ENCODE measurements at regions not wholly inside any gene's neighbourhood (a gene's known extent, or its start where the extent isn't known, plus 50 kb on each side); places are given as distances from the start of the nearest gene placed in this dataset.
"Not testable (repeated sequence)": the region's sequence is repeated elsewhere in the genome, so short reads cannot be mapped to it uniquely, and the experiment has no call there.

GRCh38 chr13:108049211-108049610, 166.1 kb downstream of the LIG4 start:
- H3K4me1 Mint-ChIP-seq (ENCODE audit: low read depth): no peaks in the 10 kb centered on the region
- H3K4me3 Mint-ChIP-seq: no peak overlapping the region
- H3K27ac Mint-ChIP-seq: no peak overlapping the region
- DNase-seq: no peak
- no peaks in the 10 kb centered on the region for H3K27me3 Mint-ChIP-seq
- H3K9me3 Mint-ChIP-seq: no peaks in the 10 kb centered on the region
- no peaks in the 10 kb centered on the region for H3K36me3 Mint-ChIP-seq (ENCODE audit: low read depth)

- Mint-ChIP-seq H3K27me3 (no peaks in the 10 kb centered on the region), H3K9me3 (no peaks in the 10 kb centered on the region), H3K4me3 (no peak overlapping the region), H3K4me1 (ENCODE audit: low read depth) (no peaks in the 10 kb centered on the region), H3K36me3 (ENCODE audit: low read depth) (no peaks in the 10 kb centered on the region), H3K27ac (no peak overlapping the region)
- no peak for DNase-seq
These were observed 170.4 kb downstream of the LIG4 start for GRCh38 chr13:108044954-108045353.

GRCh38 chr13:108042866-108043265, 172.5 kb downstream of the LIG4 start:
- H3K27me3 Mint-ChIP-seq; H3K27ac Mint-ChIP-seq; H3K4me1 Mint-ChIP-seq (ENCODE audit: low read depth); H3K9me3 Mint-ChIP-seq; H3K4me3 Mint-ChIP-seq; DNase-seq; H3K36me3 Mint-ChIP-seq (ENCODE audit: low read depth): not testable (repeated sequence)

GRCh38 chr13:108037348-108037747, 178.0 kb downstream of the LIG4 start:
- Mint-ChIP-seq H3K27ac (no peak overlapping the region), H3K27me3 (no peaks in the 10 kb centered on the region), H3K4me3 (no peak overlapping the region), H3K9me3 (peaks cover 3% of the 10 kb centered on the region), H3K4me1 (ENCODE audit: low read depth) (no peaks in the 10 kb centered on the region), H3K36me3 (ENCODE audit: low read depth) (no peaks in the 10 kb centered on the region)
- no peak for DNase-seq

GRCh38 chr13:108036411-108036932, 178.9 kb downstream of the LIG4 start:
- H3K4me3 Mint-ChIP-seq: no peak overlapping the region
- no peaks in the 10 kb centered on the region for H3K4me1 Mint-ChIP-seq (ENCODE audit: low read depth)
- no peaks in the 10 kb centered on the region for H3K27me3 Mint-ChIP-seq
- DNase-seq: no peak
- H3K36me3 Mint-ChIP-seq (ENCODE audit: low read depth): no peaks in the 10 kb centered on the region
- no peak overlapping the region for H3K27ac Mint-ChIP-seq
- H3K9me3 Mint-ChIP-seq: peaks cover 3% of the 10 kb centered on the region

GRCh38 chr13:108034909-108035410, 180.4 kb downstream of the LIG4 start:
- no peaks in the 10 kb centered on the region for H3K36me3 Mint-ChIP-seq (ENCODE audit: low read depth)
- peaks cover 3% of the 10 kb centered on the region for H3K9me3 Mint-ChIP-seq
- H3K4me3 Mint-ChIP-seq: no peak overlapping the region
- H3K27ac Mint-ChIP-seq: no peak overlapping the region
- no peaks in the 10 kb centered on the region for H3K4me1 Mint-ChIP-seq (ENCODE audit: low read depth)
- H3K27me3 Mint-ChIP-seq: no peaks in the 10 kb centered on the region
- no peak for DNase-seq

DNA sequence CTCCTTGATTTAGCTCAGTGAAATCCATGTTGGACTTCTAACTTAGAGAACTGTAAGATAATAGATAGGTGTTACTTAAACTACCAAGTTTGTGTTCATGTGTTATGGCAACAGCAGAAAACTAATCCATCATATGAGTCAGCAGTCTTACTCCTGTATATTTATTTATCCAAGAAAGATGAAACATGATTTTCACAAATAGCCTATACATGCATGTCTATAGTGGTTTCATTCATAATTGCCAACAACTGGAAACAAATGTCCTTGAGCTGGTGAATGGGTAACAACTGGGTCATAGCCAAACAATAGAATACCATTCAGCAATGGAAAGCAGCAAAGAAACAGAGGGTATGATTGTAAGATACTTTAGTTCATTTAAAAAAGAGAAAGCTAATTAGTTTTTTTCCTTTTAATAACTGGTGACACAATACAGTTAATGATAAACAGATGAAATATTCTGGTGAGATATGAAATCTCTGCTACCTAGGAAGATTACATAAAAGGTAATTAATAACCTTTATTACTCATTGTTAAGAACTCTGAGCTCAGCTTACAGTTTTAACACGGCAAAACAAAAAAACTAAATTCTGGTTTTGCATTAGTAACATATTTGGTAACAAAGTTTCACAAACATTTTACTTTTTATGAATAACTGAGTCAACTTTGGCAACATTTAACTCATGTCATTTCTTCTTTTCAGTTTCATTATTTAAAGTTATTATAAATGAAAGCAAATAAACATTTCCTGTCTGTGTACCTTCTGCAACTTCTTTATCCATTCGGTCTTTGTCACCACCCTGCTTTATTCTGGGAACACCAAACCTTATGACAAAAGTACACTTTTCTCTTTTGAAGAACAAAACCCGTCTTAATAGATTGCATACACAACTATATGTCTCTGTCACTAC, 181.3 kb downstream of the LIG4 start:
- no peak for DNase-seq
- H3K27me3 Mint-ChIP-seq: no peaks in the 10 kb centered on the region
- H3K9me3 Mint-ChIP-seq: peaks cover 3% of the 10 kb centered on the region
- H3K36me3 Mint-ChIP-seq (ENCODE audit: low read depth): no peaks in the 10 kb centered on the region
- H3K4me1 Mint-ChIP-seq (ENCODE audit: low read depth): no peaks in the 10 kb centered on the region
- no peak overlapping the region for H3K27ac Mint-ChIP-seq
- no peak overlapping the region for H3K4me3 Mint-ChIP-seq

DNA sequence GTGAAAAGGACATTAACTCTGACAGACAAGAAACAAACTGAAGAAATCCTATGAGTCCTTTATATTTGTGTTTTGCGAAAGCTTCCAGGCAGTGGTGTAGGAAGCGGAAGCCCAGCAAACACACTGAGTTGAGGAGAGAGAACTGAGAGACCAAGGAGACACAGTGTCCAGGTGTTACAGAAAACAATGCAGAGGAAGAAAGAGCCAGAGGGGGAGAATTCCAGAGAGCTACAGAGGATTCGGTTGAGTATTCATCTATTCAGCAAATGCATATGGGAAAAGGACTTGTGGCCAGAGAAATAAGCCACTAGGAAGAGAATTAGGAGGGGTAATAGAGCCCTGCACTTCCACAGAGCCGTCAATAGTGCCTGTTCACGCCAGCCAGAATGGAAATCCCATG, 183.5 kb downstream of the LIG4 start:
- no peaks in the 10 kb centered on the region for H3K4me1 Mint-ChIP-seq (ENCODE audit: low read depth)
- no peaks in the 10 kb centered on the region for H3K36me3 Mint-ChIP-seq (ENCODE audit: low read depth)
- no peak overlapping the region for H3K27ac Mint-ChIP-seq
- peaks cover 3% of the 10 kb centered on the region for H3K9me3 Mint-ChIP-seq
- no peak for DNase-seq
- no peak overlapping the region for H3K4me3 Mint-ChIP-seq
- H3K27me3 Mint-ChIP-seq: no peaks in the 10 kb centered on the region

DNA sequence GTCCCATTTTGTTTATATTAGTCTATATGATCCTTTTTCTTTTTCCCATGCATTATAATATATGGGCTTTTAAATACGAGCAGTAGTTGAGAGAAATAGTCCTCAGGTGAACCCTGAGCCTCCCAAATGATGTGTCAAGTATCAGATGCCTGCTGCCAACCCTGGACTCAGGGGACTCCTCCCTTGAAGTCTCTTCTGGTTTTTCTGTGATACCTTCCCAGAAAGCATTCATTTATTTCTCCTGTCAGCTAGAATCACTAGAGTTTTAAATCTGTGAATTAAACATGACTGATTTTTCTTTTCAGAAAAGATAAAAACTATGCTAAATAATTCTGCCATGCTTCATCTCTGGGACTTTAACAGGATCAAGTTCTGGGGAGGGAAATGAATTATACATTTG, 184.6 kb downstream of the LIG4 start:
- H3K27ac Mint-ChIP-seq: no peak overlapping the region
- H3K36me3 Mint-ChIP-seq (ENCODE audit: low read depth): no peaks in the 10 kb centered on the region
- H3K27me3 Mint-ChIP-seq: no peaks in the 10 kb centered on the region
- no peaks in the 10 kb centered on the region for H3K4me1 Mint-ChIP-seq (ENCODE audit: low read depth)
- no peak overlapping the region for H3K4me3 Mint-ChIP-seq
- no peak for DNase-seq
- H3K9me3 Mint-ChIP-seq: peaks cover 3% of the 10 kb centered on the region

GRCh38 chr13:108026680-108027410, 188.5 kb downstream of the LIG4 start:
- H3K36me3 Mint-ChIP-seq (ENCODE audit: low read depth): no peaks in the 10 kb centered on the region
- H3K27me3 Mint-ChIP-seq: no peaks in the 10 kb centered on the region
- no peak overlapping the region for H3K27ac Mint-ChIP-seq
- no peak overlapping the region for H3K4me3 Mint-ChIP-seq
- no peaks in the 10 kb centered on the region for H3K9me3 Mint-ChIP-seq
- no peak for DNase-seq
- H3K4me1 Mint-ChIP-seq (ENCODE audit: low read depth): no peaks in the 10 kb centered on the region

DNA sequence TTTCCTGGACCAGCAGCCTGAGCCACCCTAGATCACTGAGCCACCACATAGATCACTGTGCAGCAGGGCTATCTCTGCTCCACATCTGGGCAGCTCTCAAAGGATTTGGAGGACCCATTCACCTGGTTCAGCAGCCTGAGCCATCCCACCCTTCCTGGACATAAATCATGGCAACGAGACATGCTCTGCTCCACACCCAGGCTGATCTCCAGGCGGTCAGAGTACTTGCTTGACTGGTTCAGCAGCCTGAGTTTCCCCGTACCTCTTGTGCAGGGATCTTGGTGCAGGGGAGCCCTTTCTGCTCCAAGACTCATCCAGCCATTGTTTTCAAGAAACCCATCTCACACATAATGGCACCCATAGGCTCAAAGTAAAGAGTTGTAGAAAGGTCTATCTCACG, 195.3 kb downstream of the LIG4 start:
- Mint-ChIP-seq H3K4me1 (ENCODE audit: low read depth) (no peaks in the 10 kb centered on the region), H3K36me3 (ENCODE audit: low read depth) (no peaks in the 10 kb centered on the region), H3K9me3 (peaks cover 22% of the 10 kb centered on the region), H3K27me3 (no peaks in the 10 kb centered on the region), H3K4me3 (no peak overlapping the region), H3K27ac (no peak overlapping the region)
- no peak for DNase-seq

DNA sequence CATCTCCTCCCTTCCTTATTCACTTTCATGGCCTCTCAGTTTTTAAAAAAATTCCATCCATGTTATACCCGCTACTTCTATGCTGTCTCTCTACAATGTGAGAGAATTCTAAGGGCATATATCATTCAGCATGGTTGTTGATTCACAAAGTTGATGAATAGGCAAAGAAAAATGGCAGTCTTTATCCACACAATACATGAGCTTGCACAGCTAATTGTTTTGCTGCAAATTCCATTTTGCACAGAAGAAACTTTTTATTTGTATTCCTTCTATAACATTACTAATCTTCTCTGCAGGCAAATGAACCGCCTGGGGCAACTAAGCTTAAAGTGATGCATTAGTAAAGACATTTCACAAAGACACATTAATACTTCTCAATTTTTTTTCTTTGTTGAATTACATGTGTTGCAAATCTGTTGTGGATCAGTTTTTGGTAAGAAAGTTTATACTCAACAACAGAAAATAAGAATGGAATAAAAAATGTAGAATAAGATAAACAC, 196.9 kb downstream of the LIG4 start:
- H3K36me3 Mint-ChIP-seq (ENCODE audit: low read depth): no peaks in the 10 kb centered on the region
- no peak for DNase-seq
- H3K4me1 Mint-ChIP-seq (ENCODE audit: low read depth): no peaks in the 10 kb centered on the region
- H3K27me3 Mint-ChIP-seq: no peaks in the 10 kb centered on the region
- H3K27ac Mint-ChIP-seq: no peak overlapping the region
- no peak overlapping the region for H3K4me3 Mint-ChIP-seq
- H3K9me3 Mint-ChIP-seq: peaks cover 22% of the 10 kb centered on the region

DNA sequence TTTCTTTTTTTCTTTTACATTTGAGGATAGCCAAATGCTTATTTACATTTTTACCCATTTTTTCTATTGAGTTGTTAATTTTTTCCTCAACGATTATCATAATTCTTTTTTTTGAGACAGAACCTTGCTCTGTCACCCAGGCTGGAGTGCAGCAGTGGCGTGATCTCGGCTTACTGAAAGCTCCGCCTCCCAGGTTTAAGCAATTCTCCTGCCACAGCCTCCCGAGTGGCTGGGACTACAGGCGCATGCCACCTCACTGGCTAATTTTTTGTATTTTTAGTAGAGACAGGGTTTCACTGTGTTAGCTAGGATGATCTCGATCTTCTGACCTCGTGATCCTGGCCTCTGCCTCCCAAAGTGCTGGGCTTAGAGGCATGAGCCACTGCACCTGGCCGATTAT, 208.7 kb downstream of the LIG4 start:
- H3K27ac Mint-ChIP-seq: no peak overlapping the region
- H3K36me3 Mint-ChIP-seq (ENCODE audit: low read depth): no peaks in the 10 kb centered on the region
- H3K9me3 Mint-ChIP-seq: no peaks in the 10 kb centered on the region
- H3K4me1 Mint-ChIP-seq (ENCODE audit: low read depth): no peaks in the 10 kb centered on the region
- no peaks in the 10 kb centered on the region for H3K27me3 Mint-ChIP-seq
- H3K4me3 Mint-ChIP-seq: no peak overlapping the region
- no peak for DNase-seq

- H3K36me3 Mint-ChIP-seq (ENCODE audit: low read depth): no peaks in the 10 kb centered on the region
- no peak for DNase-seq
- H3K27me3 Mint-ChIP-seq: no peaks in the 10 kb centered on the region
- no peaks in the 10 kb centered on the region for H3K9me3 Mint-ChIP-seq
- no peaks in the 10 kb centered on the region for H3K4me1 Mint-ChIP-seq (ENCODE audit: low read depth)
- no peak overlapping the region for H3K27ac Mint-ChIP-seq
- H3K4me3 Mint-ChIP-seq: no peak overlapping the region
These were observed 210.1 kb downstream of the LIG4 start for GRCh38 chr13:108005231-108005630.

GRCh38 chr13:108003626-108004025, 211.7 kb downstream of the LIG4 start:
- Mint-ChIP-seq H3K36me3 (ENCODE audit: low read depth) (no peaks in the 10 kb centered on the region), H3K4me1 (ENCODE audit: low read depth) (no peaks in the 10 kb centered on the region), H3K27me3 (no peaks in the 10 kb centered on the region), H3K9me3 (peaks cover 2% of the 10 kb centered on the region), H3K4me3 (no peak overlapping the region), H3K27ac (no peak overlapping the region)
- DNase-seq: no peak

Data from activated T-cell treated with anti-CD3 and anti-CD28 coated beads, Interleukin-2, amount 50 U/mL, for 24 hours (primary cell).